ENCODE measurements at regions not wholly inside any gene's neighbourhood (a gene's known extent, or its start where the extent isn't known, plus 50 kb on each side); places are given as distances from the start of the nearest gene placed in this dataset.

DNA sequence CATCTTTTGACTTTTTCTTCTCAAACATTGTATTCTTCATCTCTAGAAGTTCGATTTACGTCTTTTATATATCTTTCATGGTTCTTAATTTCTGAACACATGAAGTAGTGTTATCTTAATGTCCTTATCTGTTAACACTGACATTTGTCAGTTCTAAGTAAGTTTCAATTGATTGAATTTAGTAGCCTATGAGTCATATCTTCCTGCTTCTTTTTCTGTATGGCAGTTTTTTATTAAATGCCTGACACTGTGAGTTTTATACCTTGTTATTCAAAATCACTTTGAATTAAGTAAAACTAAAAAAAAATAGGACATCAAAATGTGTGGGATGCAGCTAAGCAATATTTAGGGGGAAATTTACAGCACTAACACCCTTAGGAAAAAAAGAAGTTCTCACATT lies 707.0 kb upstream of the ACO1 start:
- no peaks in the 10 kb centered on the region for H3K9me2 ChIP-seq (replicated peaks; ENCODE audit: control insufficient read depth, low read length)
- TF ChIP-seq EZH2phosphoT487 (IDR thresholded peaks at IDR 0.05; ENCODE audit: borderline replicate concordance, low read length) = no peak
- TF ChIP-seq, protein P1, sequence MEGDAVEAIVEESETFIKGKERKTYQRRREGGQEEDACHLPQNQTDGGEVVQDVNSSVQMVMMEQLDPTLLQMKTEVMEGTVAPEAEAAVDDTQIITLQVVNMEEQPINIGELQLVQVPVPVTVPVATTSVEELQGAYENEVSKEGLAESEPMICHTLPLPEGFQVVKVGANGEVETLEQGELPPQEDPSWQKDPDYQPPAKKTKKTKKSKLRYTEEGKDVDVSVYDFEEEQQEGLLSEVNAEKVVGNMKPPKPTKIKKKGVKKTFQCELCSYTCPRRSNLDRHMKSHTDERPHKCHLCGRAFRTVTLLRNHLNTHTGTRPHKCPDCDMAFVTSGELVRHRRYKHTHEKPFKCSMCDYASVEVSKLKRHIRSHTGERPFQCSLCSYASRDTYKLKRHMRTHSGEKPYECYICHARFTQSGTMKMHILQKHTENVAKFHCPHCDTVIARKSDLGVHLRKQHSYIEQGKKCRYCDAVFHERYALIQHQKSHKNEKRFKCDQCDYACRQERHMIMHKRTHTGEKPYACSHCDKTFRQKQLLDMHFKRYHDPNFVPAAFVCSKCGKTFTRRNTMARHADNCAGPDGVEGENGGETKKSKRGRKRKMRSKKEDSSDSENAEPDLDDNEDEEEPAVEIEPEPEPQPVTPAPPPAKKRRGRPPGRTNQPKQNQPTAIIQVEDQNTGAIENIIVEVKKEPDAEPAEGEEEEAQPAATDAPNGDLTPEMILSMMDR (IDR thresholded peaks at IDR 0.05; ENCODE audit: low read depth, low read length, poor library complexity, severe bottlenecking) = no peak
- H3K4me3 ChIP-seq (ENCODE audit: low read length) = no peak overlapping the region
- no peaks in the 10 kb centered on the region for H3K4me1 ChIP-seq (ENCODE audit: control insufficient read depth, low read length)
- H3F3A ChIP-seq (ENCODE audit: control insufficient read depth, insufficient read depth) = no peaks in the 10 kb centered on the region
- H3K4me2 ChIP-seq (ENCODE audit: low read length) = no peak overlapping the region
- H3K27me3 ChIP-seq (ENCODE audit: control insufficient read depth, low read length) = no peaks in the 10 kb centered on the region
- H3K79me2 ChIP-seq (ENCODE audit: control insufficient read depth, low read length) = no peaks in the 10 kb centered on the region
- H3K27ac ChIP-seq (ENCODE audit: low read depth, low read length) = no peak overlapping the region
- H3K36me3 ChIP-seq (ENCODE audit: control insufficient read depth, low read length) = no peaks in the 10 kb centered on the region
- H4K20me1 ChIP-seq (ENCODE audit: control insufficient read depth, insufficient read depth, low read depth, low read length) = no peaks in the 10 kb centered on the region
- no peaks in the 10 kb centered on the region for H3K9me3 ChIP-seq (ENCODE audit: control insufficient read depth, insufficient read depth, low read length)

DNA sequence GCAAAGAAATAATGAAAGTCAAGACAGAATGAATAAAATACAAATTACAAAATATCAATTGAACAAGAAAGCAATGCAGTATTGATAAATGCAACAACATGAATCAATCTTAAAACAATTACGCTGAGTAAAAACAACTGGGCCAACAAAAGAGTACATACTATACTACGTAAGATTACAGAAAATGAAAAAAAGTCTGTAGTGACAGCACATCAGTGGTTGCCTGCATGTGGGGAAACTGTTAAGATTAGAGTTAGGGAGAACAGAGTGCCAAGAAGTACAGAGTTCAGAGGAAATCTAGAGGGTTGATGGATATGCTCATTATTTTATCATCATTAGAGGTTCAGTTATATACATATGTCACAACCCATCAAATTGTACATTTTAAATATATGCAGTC lies 706.6 kb upstream of the ACO1 start:
- Histone ChIP-seq H3K27me3 (ENCODE audit: control insufficient read depth, low read length) (no peaks in the 10 kb centered on the region), H4K20me1 (ENCODE audit: control insufficient read depth, insufficient read depth, low read depth, low read length) (no peaks in the 10 kb centered on the region), H3K79me2 (ENCODE audit: control insufficient read depth, low read length) (no peaks in the 10 kb centered on the region), H3K4me2 (ENCODE audit: low read length) (no peak overlapping the region), H3K9me3 (ENCODE audit: control insufficient read depth, insufficient read depth, low read length) (no peaks in the 10 kb centered on the region), H3F3A (ENCODE audit: control insufficient read depth, insufficient read depth) (no peaks in the 10 kb centered on the region), H3K4me1 (ENCODE audit: control insufficient read depth, low read length) (no peaks in the 10 kb centered on the region), H3K4me3 (ENCODE audit: low read length) (no peak overlapping the region), H3K9me2 (replicated peaks; ENCODE audit: control insufficient read depth, low read length) (no peaks in the 10 kb centered on the region), H3K36me3 (ENCODE audit: control insufficient read depth, low read length) (no peaks in the 10 kb centered on the region), H3K27ac (ENCODE audit: low read depth, low read length) (no peak overlapping the region)
- no peak for TF ChIP-seq EZH2phosphoT487 (IDR thresholded peaks at IDR 0.05; ENCODE audit: borderline replicate concordance, low read length)
- TF ChIP-seq, protein P1 (IDR thresholded peaks at IDR 0.05; ENCODE audit: low read depth, low read length, poor library complexity, severe bottlenecking) = no peak

DNA sequence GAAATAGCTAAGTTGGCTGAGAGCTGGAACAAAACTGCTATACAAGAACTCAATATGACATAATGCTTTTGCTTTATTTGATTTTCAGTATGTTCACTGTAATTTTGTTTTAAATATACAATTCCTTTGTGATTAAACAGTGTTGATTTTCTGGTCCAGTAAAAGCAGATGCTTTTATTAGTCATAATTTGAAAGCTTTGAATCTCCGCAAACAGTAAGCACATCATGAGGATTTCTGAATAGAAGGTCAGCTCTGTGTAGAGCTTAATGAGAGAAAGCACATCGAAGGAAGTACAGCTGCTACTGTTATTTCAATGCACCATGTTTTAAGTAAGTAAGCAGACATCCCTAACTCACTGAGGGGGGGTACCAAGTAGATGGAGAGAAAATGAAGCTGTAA lies 701.3 kb upstream of the ACO1 start:
- Histone ChIP-seq H3F3A (ENCODE audit: control insufficient read depth, insufficient read depth) (no peaks in the 10 kb centered on the region), H3K27ac (ENCODE audit: low read depth, low read length) (no peak overlapping the region), H3K36me3 (ENCODE audit: control insufficient read depth, low read length) (no peaks in the 10 kb centered on the region), H3K4me2 (ENCODE audit: low read length) (no peak overlapping the region), H3K27me3 (ENCODE audit: control insufficient read depth, low read length) (no peaks in the 10 kb centered on the region), H3K9me2 (replicated peaks; ENCODE audit: control insufficient read depth, low read length) (no peaks in the 10 kb centered on the region), H3K4me3 (ENCODE audit: low read length) (no peak overlapping the region), H3K4me1 (ENCODE audit: control insufficient read depth, low read length) (no peaks in the 10 kb centered on the region), H4K20me1 (ENCODE audit: control insufficient read depth, insufficient read depth, low read depth, low read length) (no peaks in the 10 kb centered on the region), H3K9me3 (ENCODE audit: control insufficient read depth, insufficient read depth, low read length) (no peaks in the 10 kb centered on the region), H3K79me2 (ENCODE audit: control insufficient read depth, low read length) (no peaks in the 10 kb centered on the region)
- TF ChIP-seq, protein P1 (IDR thresholded peaks at IDR 0.05; ENCODE audit: low read depth, low read length, poor library complexity, severe bottlenecking) = no peak
- no peak for TF ChIP-seq EZH2phosphoT487 (IDR thresholded peaks at IDR 0.05; ENCODE audit: borderline replicate concordance, low read length)

DNA sequence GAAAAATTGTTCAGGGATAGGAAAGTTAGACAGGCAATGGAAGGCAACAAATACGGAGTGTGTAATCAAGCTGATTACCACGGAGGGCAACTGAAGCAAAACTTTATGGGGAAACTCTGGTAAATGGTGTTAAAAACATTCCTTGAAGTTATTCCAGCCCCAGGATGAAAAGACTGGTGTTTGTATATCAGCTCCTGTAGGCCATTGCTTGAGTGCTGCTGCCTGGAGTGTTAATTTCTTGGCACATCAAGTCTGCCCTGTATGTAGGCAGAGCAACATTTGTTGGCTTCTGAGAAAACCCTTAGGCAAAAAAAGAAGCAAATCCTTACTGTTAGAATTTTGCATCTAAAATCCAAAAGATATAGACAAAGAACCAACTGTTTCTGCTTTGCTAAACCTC lies 686.5 kb upstream of the ACO1 start:
- Histone ChIP-seq H3K79me2 (ENCODE audit: control insufficient read depth, low read length) (no peaks in the 10 kb centered on the region), H3F3A (ENCODE audit: control insufficient read depth, insufficient read depth) (no peaks in the 10 kb centered on the region), H3K4me1 (ENCODE audit: control insufficient read depth, low read length) (no peaks in the 10 kb centered on the region), H4K20me1 (ENCODE audit: control insufficient read depth, insufficient read depth, low read depth, low read length) (no peaks in the 10 kb centered on the region), H3K9me3 (ENCODE audit: control insufficient read depth, insufficient read depth, low read length) (no peaks in the 10 kb centered on the region), H3K9me2 (replicated peaks; ENCODE audit: control insufficient read depth, low read length) (no peaks in the 10 kb centered on the region), H3K4me2 (ENCODE audit: low read length) (no peak overlapping the region), H3K36me3 (ENCODE audit: control insufficient read depth, low read length) (no peaks in the 10 kb centered on the region), H3K27me3 (ENCODE audit: control insufficient read depth, low read length) (no peaks in the 10 kb centered on the region), H3K27ac (ENCODE audit: low read depth, low read length) (no peak overlapping the region), H3K4me3 (ENCODE audit: low read length) (no peak overlapping the region)
- TF ChIP-seq EZH2phosphoT487 (IDR thresholded peaks at IDR 0.05; ENCODE audit: borderline replicate concordance, low read length) = no peak
- TF ChIP-seq, protein P1 (IDR thresholded peaks at IDR 0.05; ENCODE audit: low read depth, low read length, poor library complexity, severe bottlenecking) = no peak

Measured in DOHH2 (cell line).